RKO (cell line): ENCODE measurements at regions not wholly inside any gene's neighbourhood (a gene's known extent, or its start where the extent isn't known, plus 50 kb on each side); places are given as distances from the start of the nearest gene placed in this dataset.

Experiments used
- DNase-seq: peaks from one replicate; pipeline ENCODE4 v3.0.0-alpha.2; 2016; ENCODE audit warnings: low spot score

DNA sequence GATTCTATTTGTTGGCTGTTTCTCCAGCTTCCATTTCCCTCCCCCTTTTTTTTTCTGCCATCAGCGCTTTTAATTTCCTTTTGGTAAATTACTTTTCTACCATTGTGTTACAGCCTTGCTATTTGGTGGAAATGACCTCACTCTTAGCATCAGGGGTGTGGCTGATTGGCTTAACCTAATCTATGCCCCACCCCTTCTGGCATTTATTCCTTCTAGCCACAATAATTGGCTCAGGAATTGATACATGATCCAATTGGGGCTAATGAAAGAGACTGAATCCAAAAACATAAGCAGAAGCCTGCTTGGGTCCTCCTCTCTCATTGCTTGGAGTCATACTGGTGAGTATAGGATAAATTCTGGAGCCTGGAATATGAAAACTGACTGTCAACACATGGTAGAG lies 402.4 kb upstream of the LRRC4C start:
- DNase-seq, result no peak

- DNase-seq, result no peak
Observed at GRCh38 chr11:41866525-41866924, 407.1 kb upstream of the LRRC4C start.

- no peak for DNase-seq
Observed at GRCh38 chr11:41868606-41869005, 409.2 kb upstream of the LRRC4C start.

GRCh38 chr11:41872426-41872825 lies 413.0 kb upstream of the LRRC4C start:
- DNase-seq, result no peak

GRCh38 chr11:41872870-41873269 lies 413.4 kb upstream of the LRRC4C start:
- DNase-seq, result no peak

DNA sequence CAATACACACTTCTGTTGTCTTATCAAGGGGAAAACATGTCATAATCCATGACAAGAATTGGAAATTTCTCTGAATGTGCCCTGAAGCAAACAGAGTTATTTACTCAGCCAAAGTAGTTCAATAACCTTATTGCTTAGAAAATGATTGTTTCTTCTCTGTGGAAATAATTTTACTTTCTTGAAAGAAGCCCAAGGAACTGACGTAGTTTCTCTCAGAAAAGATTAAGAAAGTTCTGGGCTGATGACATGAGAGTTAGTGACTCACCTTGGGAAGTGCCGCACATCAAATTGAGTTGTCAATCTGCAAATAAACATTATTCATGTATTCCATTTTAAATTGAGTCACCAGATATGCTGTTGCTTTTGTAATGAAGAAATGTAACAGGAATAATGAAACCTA lies 418.6 kb upstream of the LRRC4C start:
- no peak for DNase-seq

DNA sequence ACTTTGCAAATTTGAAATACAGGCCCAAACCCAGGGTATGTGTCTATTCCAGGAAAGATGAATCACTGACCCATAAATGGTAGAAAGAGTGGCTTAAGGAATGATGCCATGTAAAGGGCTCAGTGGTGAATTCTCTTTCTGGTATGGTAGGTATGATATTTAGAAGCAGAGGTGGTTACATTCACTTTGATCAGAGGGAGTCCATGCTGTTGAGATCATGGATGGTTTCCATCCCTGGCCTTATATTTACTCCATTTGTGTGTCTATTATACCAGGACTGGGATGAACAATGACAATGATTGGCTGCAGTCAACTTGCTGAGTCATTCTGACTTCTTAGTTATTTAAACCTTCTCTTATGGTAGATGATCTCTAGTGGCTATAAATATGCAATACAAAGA lies 419.8 kb upstream of the LRRC4C start:
- no peak for DNase-seq

DNA sequence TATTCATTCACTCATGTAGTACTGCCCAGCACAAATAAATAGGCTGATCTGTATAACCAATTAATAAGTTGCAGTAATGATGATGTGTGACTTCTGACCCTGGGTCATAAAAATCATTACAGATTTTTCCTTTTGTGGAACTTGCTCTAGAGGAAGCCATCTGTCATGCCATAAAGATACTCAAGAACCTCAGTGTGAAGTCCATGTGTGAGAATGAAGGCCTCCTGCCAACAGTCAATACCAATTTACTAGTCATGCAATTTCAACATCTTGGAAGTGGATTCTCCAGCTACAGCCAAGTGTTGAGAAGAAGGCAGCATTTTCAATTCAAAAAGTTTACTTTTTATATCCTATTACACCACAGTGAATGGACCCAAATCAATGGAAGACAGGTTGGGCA lies 435.6 kb upstream of the LRRC4C start:
- DNase-seq, result no peak

- no peak for DNase-seq
Observed at GRCh38 chr11:41897991-41898390, 438.5 kb upstream of the LRRC4C start.

DNA sequence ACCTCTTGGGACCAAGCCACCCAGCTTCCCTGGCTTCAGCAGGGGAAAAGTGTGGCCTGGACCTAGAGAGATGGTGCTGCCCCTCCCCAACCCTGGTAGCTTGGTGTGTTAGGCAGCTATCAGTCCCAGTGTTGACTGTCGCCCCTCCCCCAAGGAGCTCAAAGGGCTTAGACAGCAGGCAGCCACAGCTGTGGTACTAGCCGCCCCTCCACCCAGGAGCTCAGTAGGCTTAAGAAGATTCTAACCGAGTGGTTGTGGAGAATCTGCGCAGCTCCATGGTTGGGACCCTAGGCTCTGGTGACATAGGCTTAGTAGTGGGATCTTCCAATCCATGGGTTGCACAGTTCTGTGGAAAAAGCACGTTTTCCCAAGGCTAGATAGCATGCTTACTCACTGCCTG lies 458.4 kb upstream of the LRRC4C start:
- DNase-seq, result no peak

- DNase-seq, result no peak
Observed at GRCh38 chr11:41920374-41920773, 460.9 kb upstream of the LRRC4C start.

DNA sequence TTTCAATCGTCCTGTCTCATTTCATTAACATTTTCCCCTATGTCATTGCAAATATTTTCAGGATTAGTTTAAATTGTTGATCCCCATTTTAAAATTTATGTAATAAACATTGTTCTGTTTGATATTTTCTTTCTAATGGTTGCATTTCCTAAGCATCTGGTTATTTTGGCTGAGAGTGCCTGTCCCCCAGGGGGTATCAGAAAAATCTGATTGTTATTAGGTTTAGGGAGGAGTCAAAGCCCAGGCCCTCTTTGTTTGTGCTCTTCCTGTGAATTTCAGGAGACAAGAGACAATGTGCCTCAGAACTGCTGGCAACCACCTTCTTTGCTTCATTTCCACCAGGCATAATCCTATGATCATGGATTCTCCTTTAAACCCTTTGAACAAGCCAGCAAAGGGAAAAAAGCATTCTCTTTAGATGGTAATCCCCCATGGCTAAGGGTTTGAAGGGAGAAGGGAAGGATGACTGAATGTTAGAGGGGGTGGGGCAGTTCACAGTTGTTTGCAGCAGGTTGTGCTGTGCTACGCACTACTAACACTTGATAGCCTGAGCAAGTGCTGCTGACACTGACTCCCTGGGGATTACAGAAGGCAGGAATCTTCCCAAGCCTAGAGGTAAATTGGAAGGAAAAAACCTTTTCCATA lies 462.4 kb upstream of the LRRC4C start:
- DNase-seq, result no peak

DNA sequence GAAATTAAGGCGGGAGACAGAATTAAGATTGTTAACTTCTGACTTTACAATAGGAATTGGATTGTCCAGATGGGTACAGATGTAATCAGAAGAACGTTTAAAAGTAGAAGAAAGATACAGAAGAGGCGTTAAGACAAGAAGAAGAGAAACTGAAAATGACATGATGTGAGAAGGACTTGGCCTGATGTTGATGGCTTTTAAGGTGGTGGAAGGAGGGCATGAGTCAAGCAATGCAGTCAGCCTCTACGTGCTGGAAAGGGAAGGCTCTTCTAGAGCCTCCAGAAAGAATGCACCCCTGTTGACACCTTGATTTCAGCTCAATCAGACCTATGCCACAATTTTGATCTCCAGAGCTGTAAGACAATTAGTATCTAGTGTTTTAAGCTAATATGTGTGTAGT lies 466.9 kb upstream of the LRRC4C start:
- DNase-seq, result no peak

- no peak for DNase-seq
Observed at GRCh38 chr11:41935241-41935640, 475.8 kb upstream of the LRRC4C start.

DNA sequence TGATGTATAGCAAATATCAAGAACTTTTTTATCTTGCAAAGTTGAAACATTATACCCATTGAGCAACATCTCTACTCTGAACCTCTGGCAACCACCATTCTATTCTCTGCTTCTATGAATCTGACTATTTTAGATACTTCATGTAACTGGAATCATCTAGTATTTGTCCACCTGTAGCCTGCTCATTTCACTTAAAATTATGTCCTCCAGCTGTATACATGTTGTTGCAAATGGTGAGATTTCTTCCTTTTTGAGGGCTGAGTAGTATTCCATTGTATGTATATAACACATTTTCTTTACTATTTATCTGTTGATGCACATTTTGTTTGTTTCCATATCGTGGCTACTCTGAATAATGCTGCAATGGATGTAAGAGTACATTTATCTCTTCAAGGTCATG lies 476.3 kb upstream of the LRRC4C start:
- DNase-seq, result no peak

DNA sequence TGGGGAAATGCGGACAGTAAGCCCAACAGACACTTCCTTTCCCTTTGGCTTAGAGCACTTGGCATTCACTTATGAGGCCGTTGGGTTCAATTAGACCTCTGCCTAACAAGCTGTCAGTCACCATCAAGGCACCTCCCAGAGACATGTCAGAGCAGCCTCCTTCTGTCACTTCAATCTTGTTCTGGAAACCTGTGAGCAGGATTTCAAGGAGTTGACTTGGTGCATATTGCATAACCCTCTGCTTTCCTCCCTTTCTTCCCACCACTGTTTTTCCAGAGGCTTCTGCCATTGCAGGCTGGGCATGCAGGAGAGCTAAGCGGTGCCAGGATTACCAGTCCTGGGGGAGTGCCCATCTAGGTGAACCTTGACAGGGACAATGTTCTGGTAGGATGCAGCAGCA lies 484.2 kb upstream of the LRRC4C start:
- DNase-seq, result no peak

DNA sequence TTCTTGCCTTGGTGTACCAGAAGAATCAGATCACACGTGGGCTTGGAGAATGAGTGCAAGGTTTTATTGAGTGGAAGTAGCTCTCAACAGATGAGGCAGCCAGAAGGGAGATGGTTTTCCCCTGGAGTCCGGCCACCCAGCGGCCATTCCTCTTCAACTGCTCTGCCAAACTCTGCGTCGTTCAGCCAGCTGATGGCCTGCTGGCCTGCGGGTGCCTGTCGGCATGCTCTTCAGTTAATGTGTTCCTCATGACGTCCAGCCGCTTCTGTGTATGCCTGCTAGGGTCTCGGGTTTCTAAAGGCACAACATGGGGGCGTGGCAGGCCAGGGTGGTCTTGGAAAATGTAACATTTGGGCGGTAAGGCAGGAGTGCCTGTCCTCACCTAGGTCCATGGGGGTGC lies 487.9 kb upstream of the LRRC4C start:
- no peak for DNase-seq

DNA sequence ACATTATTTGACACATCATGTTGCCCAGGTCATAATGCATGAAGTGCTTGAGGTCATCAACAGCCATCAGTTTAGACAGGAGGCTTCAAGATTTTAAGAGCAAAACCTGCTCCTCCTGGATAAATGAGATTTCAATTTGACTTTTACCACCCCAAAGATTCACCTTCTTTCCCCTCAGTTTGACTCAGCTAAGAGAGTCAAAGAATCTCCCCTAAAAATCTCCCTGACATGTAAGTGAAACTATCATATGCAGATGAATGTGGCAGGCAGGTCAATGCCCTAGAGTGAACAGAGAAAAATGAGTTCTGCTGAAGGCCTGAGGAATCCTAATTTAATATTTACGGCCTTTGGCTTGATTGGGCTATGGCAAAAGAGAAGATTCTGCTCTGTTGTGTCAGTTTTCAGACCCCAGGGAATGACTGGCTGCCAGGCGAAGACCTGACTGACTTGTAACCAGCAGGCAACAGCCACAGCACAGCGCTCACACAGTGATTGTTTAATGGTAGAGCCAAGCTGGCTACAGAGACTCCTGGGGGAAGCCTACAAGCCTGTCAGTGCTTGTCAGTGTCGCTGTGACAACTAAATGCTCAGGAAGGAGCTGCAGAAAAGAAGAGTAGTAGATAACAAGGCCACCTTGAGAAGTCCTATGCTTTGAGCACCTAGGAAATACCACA lies 491.2 kb upstream of the LRRC4C start:
- no peak for DNase-seq

DNA sequence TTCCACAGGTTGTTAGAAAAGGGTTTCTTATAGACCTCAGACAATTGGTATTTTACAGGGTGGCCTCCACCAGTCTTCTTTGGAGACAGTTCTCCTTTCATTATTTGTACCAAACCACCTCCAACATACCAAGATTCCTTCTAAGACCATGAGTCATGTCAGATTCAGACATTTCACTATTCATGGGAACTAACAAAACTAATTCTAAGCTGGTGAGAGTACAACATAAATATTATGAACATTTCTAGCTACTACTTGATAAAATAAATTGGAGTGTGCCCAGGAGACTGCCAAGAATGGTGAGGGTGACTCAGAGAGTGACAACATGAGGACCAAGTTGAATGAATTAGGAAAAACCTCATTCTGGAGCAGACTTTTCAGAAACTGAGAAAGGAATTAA lies 494.6 kb upstream of the LRRC4C start:
- DNase-seq, result no peak

DNA sequence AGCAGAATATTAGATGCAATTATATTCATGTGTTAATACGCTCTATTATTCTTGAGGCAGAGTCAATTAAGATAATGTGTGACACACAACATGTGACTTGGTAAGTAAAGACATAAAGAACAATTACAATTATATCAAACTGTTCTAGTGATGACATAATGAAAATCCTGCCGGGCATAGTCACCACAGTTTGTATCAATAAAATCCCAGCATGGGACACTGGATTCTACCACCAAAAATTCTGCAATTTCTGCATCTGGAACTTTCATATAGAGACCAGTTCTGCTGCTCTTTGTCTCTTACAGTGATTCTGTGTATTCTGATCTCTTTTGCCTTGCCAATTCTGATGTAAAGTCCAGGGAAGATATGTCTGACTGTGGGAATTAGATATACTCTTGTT lies 495.6 kb upstream of the LRRC4C start:
- no peak for DNase-seq

DNA sequence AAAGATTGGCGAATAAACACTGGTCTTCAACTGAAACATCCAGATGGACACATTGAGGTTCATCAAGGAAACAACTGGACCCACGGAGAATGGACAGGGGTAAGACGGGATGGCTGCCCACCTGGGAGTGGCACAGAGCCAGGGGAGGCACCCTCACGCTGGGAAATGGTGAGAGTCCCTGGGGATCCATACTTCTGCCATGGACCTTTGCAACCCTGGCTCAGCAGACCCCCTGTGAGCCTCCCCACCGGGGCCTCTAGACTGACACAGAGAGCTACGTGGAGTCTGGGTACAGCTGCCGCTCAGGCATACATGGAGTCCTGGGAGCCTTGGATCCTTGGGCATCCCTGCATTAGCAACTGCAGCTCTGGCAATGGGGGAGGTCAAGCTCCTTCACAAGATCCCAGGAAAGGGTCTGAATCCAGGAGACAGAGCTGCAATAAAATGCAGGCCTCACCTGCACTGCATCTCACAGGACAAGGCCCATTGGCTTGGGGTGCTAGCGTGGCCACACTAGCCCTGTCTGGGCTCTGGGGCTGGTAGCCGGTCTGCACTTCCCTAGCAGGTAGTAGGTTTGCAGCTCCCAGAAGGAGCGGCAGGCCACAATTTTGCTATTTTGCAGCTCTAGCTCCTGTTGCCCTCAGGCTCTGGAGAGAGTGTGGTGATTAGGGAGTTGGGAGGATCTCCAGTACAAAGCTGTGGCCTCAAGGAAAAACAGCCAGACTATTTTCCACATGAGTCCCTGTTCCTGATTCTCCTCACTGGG lies 496.4 kb upstream of the LRRC4C start:
- no peak for DNase-seq

DNA sequence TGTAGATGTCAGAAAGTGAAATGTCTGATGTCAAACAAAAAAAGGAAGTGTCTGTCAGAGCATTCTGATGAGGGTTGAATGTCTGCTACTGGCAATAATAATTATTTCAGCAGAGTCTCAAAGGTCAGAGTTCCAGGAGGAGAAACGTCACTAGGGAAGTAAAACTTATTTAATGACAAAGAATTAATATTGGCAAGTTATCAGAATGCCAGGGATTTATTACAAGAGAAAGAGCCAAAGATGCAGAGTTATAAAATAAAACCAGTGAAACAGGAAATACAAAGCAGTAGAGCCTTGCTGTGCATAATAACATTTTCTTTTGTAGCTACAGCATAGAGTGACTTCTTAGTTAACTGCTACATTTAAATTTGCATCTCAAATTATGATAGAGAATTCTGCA lies 504.0 kb upstream of the LRRC4C start:
- no peak for DNase-seq

DNA sequence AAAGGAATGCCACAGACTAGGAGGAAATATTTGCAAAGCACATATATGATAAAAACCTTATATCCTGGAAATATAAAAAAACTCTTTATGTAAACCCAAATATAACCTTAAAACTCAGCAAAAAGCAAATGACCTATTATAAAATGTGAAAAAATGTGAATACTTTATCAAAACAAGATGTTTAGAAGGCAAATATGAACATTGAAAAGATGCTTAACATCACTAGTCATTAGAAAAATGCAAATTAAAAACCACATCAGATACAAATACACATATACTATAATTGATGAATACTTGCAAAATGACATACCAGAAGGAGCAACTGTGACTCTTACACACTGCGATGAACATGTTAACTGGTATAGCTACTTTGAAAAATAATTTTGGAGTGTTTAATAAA lies 511.2 kb upstream of the LRRC4C start:
- DNase-seq, result no peak

DNA sequence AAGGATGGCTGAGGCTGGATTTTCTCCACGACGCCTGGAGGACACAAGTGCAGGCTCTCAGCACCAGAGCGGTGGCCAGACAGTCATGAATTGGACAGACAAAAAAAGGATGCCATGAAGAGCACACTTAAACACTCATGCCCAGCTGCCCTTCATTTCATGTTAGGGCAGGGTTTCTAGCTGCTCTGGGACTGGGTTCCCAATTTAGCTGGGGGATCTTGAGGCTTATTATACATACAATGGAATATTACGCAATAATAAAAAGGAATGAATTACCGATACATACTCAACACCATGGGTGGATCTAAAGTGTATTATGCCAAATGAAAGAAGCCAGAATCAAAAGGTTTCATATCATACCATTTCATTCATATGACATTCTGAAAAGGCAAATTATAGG lies 512.1 kb upstream of the LRRC4C start:
- DNase-seq, result no peak
